ENCODE measurements at regions not wholly inside any gene's neighbourhood (a gene's known extent, or its start where the extent isn't known, plus 50 kb on each side); places are given as distances from the start of the nearest gene placed in this dataset.

GRCh38 chr9:107650995-107651394, 161.4 kb upstream of the KLF4 start:
- no peaks in the 10 kb centered on the region for H3K4me1 ChIP-seq
- intact Hi-C loops (cut with micrococcal nuclease; ENCODE audit: unreplicated experiment): no loop called here
- no peaks in the 10 kb centered on the region for H3K27me3 ChIP-seq (replicated peaks; ENCODE audit: control insufficient read depth, insufficient read depth, low read length)
- no peaks in the 10 kb centered on the region for H3K36me3 ChIP-seq (ENCODE audit: control insufficient read depth, insufficient read depth, low read length)
- Mint-ChIP-seq H3K4me3 (ENCODE audit: unreplicated experiment) (no peak overlapping the region), H3K9me3 (ENCODE audit: unreplicated experiment) (no peaks in the 10 kb centered on the region), H3K4me1 (ENCODE audit: low read depth, unreplicated experiment) (peaks cover 6% of the 10 kb centered on the region), H3K27ac (ENCODE audit: unreplicated experiment) (no peak overlapping the region), H3K36me3 (ENCODE audit: insufficient read depth, unreplicated experiment) (no peaks in the 10 kb centered on the region), H3K27me3 (ENCODE audit: insufficient read depth, unreplicated experiment) (no peaks in the 10 kb centered on the region)
- H3K9me3 ChIP-seq: no peaks in the 10 kb centered on the region
- no TSS peak for BruUV-seq (replicated peaks)
- H3K4me3 ChIP-seq (ENCODE audit: low read depth, low read length): no peak overlapping the region
- DNase-seq: no peak
- POLR2A ChIA-PET: no interaction called here
- CTCF ChIA-PET: no interaction called here
- no peak for TF ChIP-seq CTCF (IDR thresholded peaks at IDR 0.05; ENCODE audit: insufficient read depth in 1 of 2, low read depth in 1 of 2, low read length in 1 of 2, severe bottlenecking in 1 of 2, unreplicated experiment in 1 of 2)

GRCh38 chr9:107650321-107650720, 160.8 kb upstream of the KLF4 start:
- H3K4me1 Mint-ChIP-seq (ENCODE audit: low read depth, unreplicated experiment): peaks cover 8% of the 10 kb centered on the region
- Histone ChIP-seq H3K36me3 (ENCODE audit: control insufficient read depth, insufficient read depth, low read length) (no peaks in the 10 kb centered on the region), H3K27me3 (replicated peaks; ENCODE audit: control insufficient read depth, insufficient read depth, low read length) (no peaks in the 10 kb centered on the region), H3K9me3 (no peaks in the 10 kb centered on the region), H3K4me3 (ENCODE audit: low read depth, low read length) (no peak overlapping the region), H3K4me1 (no peaks in the 10 kb centered on the region)
- ChIA-PET CTCF (interaction anchor here (0.6 kb wide), 1 partner anchor 166 kb away, joined by 3 read pairs; no protein-coding TSS in a partner anchor), POLR2A (no interaction called here)
- H3K4me3 Mint-ChIP-seq (ENCODE audit: unreplicated experiment): no peak overlapping the region
- no peak for DNase-seq
- TF ChIP-seq CTCF (IDR thresholded peaks at IDR 0.05; ENCODE audit: insufficient read depth in 1 of 2, low read depth in 1 of 2, low read length in 1 of 2, severe bottlenecking in 1 of 2, unreplicated experiment in 1 of 2): no peak
- no peak overlapping the region for H3K27ac Mint-ChIP-seq (ENCODE audit: unreplicated experiment)
- no TSS peak for BruUV-seq (replicated peaks)
- H3K36me3 Mint-ChIP-seq (ENCODE audit: insufficient read depth, unreplicated experiment): no peaks in the 10 kb centered on the region
- H3K9me3 Mint-ChIP-seq (ENCODE audit: unreplicated experiment): no peaks in the 10 kb centered on the region
- intact Hi-C loops (cut with micrococcal nuclease; ENCODE audit: unreplicated experiment): no loop called here
- H3K27me3 Mint-ChIP-seq (ENCODE audit: insufficient read depth, unreplicated experiment): no peaks in the 10 kb centered on the region

GRCh38 chr9:107648153-107648715, 158.7 kb upstream of the KLF4 start:
- intact Hi-C loops (cut with micrococcal nuclease; ENCODE audit: unreplicated experiment): no loop called here
- BruUV-seq (replicated peaks): no TSS peak
- H3K27me3 Mint-ChIP-seq (ENCODE audit: insufficient read depth, unreplicated experiment): no peaks in the 10 kb centered on the region
- POLR2A ChIA-PET: no interaction called here
- Histone ChIP-seq H3K36me3 (ENCODE audit: control insufficient read depth, insufficient read depth, low read length) (no peaks in the 10 kb centered on the region), H3K4me3 (ENCODE audit: low read depth, low read length) (no peak overlapping the region), H3K27me3 (replicated peaks; ENCODE audit: control insufficient read depth, insufficient read depth, low read length) (no peaks in the 10 kb centered on the region), H3K9me3 (no peaks in the 10 kb centered on the region), H3K4me1 (no peaks in the 10 kb centered on the region)
- no peak for DNase-seq
- H3K27ac Mint-ChIP-seq (ENCODE audit: unreplicated experiment): no peak overlapping the region
- no peak for TF ChIP-seq CTCF (IDR thresholded peaks at IDR 0.05; ENCODE audit: insufficient read depth in 1 of 2, low read depth in 1 of 2, low read length in 1 of 2, severe bottlenecking in 1 of 2, unreplicated experiment in 1 of 2)
- peaks cover 9% of the 10 kb centered on the region for H3K4me1 Mint-ChIP-seq (ENCODE audit: low read depth, unreplicated experiment)
- CTCF ChIA-PET: no interaction called here
- H3K36me3 Mint-ChIP-seq (ENCODE audit: insufficient read depth, unreplicated experiment): no peaks in the 10 kb centered on the region
- H3K9me3 Mint-ChIP-seq (ENCODE audit: unreplicated experiment): no peaks in the 10 kb centered on the region
- no peak overlapping the region for H3K4me3 Mint-ChIP-seq (ENCODE audit: unreplicated experiment)

Measured in Caco-2 (cell line).